RPMI8226 (cell line): ENCODE measurements at regions not wholly inside any gene's neighbourhood (a gene's known extent, or its start where the extent isn't known, plus 50 kb on each side); places are given as distances from the start of the nearest gene placed in this dataset.
"Not testable (repeated sequence)": the region's sequence is repeated elsewhere in the genome, so short reads cannot be mapped to it uniquely, and the experiment has no call there.

ENCODE experiments used
- DNase-seq: peaks from one replicate; pipeline ENCODE4 v3.0.0-alpha.2; 2015

GRCh38 chr7:13742811-13743210 is 246.7 kb downstream of the ETV1 start:
- DNase-seq, result peak; percentile 35

- DNase-seq, result no peak
Measured at GRCh38 chr7:13743226-13743625, 246.2 kb downstream of the ETV1 start.

- no peak for DNase-seq
Measured at GRCh38 chr7:13745530-13745929, 243.9 kb downstream of the ETV1 start.

GRCh38 chr7:13748998-13749397 is 240.5 kb downstream of the ETV1 start:
- DNase-seq, result no peak

- no peak for DNase-seq
Measured at GRCh38 chr7:13749636-13750035, 239.8 kb downstream of the ETV1 start.

GRCh38 chr7:13751766-13752165 is 237.7 kb downstream of the ETV1 start:
- DNase-seq, result no peak

- no peak for DNase-seq
Measured at GRCh38 chr7:13757841-13758240, 231.6 kb downstream of the ETV1 start.

GRCh38 chr7:13765853-13766252 is 223.6 kb downstream of the ETV1 start:
- not testable (repeated sequence) for DNase-seq

- DNase-seq, result no peak
Measured at GRCh38 chr7:13770305-13770704, 219.2 kb downstream of the ETV1 start.

- DNase-seq, result no peak
Measured at GRCh38 chr7:13774976-13775375, 214.5 kb downstream of the ETV1 start.

- no peak for DNase-seq
Measured at GRCh38 chr7:13777242-13777641, 212.2 kb downstream of the ETV1 start.

- DNase-seq, result no peak
Measured at GRCh38 chr7:13778967-13779366, 210.5 kb downstream of the ETV1 start.

GRCh38 chr7:13790611-13791010 is 198.9 kb downstream of the ETV1 start:
- no peak for DNase-seq

- DNase-seq, result no peak
Measured at GRCh38 chr7:13792208-13792607, 197.3 kb downstream of the ETV1 start.

- DNase-seq, result no peak
Measured at GRCh38 chr7:13793926-13794325, 195.5 kb downstream of the ETV1 start.

GRCh38 chr7:13794581-13794980 is 194.9 kb downstream of the ETV1 start:
- DNase-seq, result no peak

- DNase-seq, result no peak
Measured at GRCh38 chr7:13797545-13797944, 191.9 kb downstream of the ETV1 start.

GRCh38 chr7:13800694-13801448 is 188.6 kb downstream of the ETV1 start:
- no peak for DNase-seq

- DNase-seq, result no peak
Measured at GRCh38 chr7:13801669-13802068, 187.8 kb downstream of the ETV1 start.

- no peak for DNase-seq
Measured at GRCh38 chr7:13802651-13803050, 186.8 kb downstream of the ETV1 start.

GRCh38 chr7:13803134-13803533 is 186.3 kb downstream of the ETV1 start:
- DNase-seq, result no peak

GRCh38 chr7:13806089-13806867 is 183.2 kb downstream of the ETV1 start:
- DNase-seq, result not testable (repeated sequence)

GRCh38 chr7:13817230-13817629 is 172.2 kb downstream of the ETV1 start:
- DNase-seq, result not testable (repeated sequence)

GRCh38 chr7:13821152-13821787 is 168.2 kb downstream of the ETV1 start:
- DNase-seq, result no peak
